Transverse colon (tissue), 3 donors: ENCODE measurements at regions not wholly inside any gene's neighbourhood (a gene's known extent, or its start where the extent isn't known, plus 50 kb on each side); places are given as distances from the start of the nearest gene placed in this dataset.

Experiments used
- POLR2A ChIP-seq: fragments of 450-650 bp; IDR thresholded peaks from one replicate; pipeline ENCODE4 v1.6.1; 2016; ENCODE audit warnings: antibody characterized with exemption, mild to moderate bottlenecking, moderate library complexity
- TF ChIP-seq, protein P1 (sequence below), 5 experiments: fragments of 200-600 bp in 3 of 5; fragments of 450-650 bp in 2 of 5; sonication (generic) in 3 of 5; IDR thresholded peaks; 1 replicate in 2 of 5; 2 replicates in 3 of 5; pipeline ENCODE4 v1.5.1; 2016 to 2017; ENCODE audit warnings: antibody characterized with exemption in 5 of 5, inconsistent platforms in 3 of 5, mild to moderate bottlenecking in 2 of 5, moderate library complexity in 1 of 5

DNA sequence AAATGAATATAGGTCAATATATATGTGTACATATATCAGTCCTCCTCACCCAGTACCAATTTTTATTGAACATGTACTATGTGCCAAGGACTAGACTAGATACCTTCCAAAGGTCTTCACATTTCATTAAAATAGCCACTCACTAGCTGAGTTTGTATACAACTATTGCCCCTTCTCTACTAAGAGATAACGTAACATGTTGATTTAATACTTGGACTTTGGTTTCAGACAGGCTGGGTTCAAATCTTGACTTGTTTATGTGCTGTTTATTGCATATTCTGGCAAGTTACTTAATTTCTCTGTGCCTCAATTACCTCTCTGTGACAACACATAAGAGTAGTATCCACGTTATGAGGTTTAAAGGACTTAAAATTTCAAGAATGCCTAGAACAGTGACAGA lies 184.5 kb downstream of the MTX2 start:
- TF ChIP-seq, protein P1, sequence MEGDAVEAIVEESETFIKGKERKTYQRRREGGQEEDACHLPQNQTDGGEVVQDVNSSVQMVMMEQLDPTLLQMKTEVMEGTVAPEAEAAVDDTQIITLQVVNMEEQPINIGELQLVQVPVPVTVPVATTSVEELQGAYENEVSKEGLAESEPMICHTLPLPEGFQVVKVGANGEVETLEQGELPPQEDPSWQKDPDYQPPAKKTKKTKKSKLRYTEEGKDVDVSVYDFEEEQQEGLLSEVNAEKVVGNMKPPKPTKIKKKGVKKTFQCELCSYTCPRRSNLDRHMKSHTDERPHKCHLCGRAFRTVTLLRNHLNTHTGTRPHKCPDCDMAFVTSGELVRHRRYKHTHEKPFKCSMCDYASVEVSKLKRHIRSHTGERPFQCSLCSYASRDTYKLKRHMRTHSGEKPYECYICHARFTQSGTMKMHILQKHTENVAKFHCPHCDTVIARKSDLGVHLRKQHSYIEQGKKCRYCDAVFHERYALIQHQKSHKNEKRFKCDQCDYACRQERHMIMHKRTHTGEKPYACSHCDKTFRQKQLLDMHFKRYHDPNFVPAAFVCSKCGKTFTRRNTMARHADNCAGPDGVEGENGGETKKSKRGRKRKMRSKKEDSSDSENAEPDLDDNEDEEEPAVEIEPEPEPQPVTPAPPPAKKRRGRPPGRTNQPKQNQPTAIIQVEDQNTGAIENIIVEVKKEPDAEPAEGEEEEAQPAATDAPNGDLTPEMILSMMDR (IDR thresholded peaks at IDR 0.05), result no peak
- no peak for TF ChIP-seq POLR2A
